WTC11 (cell line): ENCODE measurements at regions not wholly inside any gene's neighbourhood (a gene's known extent, or its start where the extent isn't known, plus 50 kb on each side); places are given as distances from the start of the nearest gene placed in this dataset.

Source experiments
- ATAC-seq: fragments of 200-7000 bp; cut with Tn5 transposase; 2 replicates; pipeline ENCODE4 v1.10.0; 2021; ENCODE audit warnings: mild to moderate bottlenecking, moderate library complexity
- CTCF ChIA-PET: fragments of 300-600 bp; sonication (Branson Sonifier 250); formaldehyde crosslinking; loops from one replicate; lab custom pipeline; 2021; ENCODE audit warnings: antibody characterized with exemption; lab: Charles Lee
- POLR2A ChIA-PET: fragments of 350-600 bp; sonication (Branson Sonifier 250); formaldehyde crosslinking; loops from one replicate; lab custom pipeline; 2021; ENCODE audit warnings: antibody characterized with exemption; lab: Charles Lee
- DNase-seq: peaks from one replicate; pipeline ENCODE4 v3.0.0; 2021; ENCODE audit warnings: low spot score
- H3K27ac Mint-ChIP-seq: 2 replicates; pipeline ENCODE4 v1.8.0; 2021; ENCODE audit warnings: mixed read lengths
- H3K27me3 Mint-ChIP-seq: 2 replicates; pipeline ENCODE4 v1.8.0; 2021; ENCODE audit warnings: low read depth, mild to moderate bottlenecking, moderate library complexity, mixed read lengths
- H3K36me3 Mint-ChIP-seq: 2 replicates; pipeline ENCODE4 v1.8.0; 2021; ENCODE audit warnings: mixed read lengths
- H3K4me1 Mint-ChIP-seq: 2 replicates; pipeline ENCODE4 v1.8.0; 2022; ENCODE audit warnings: mixed read lengths
- H3K4me3 Mint-ChIP-seq: 2 replicates; pipeline ENCODE4 v1.8.0; 2021; ENCODE audit warnings: mild to moderate bottlenecking, moderate library complexity, mixed read lengths
- H3K9me3 Mint-ChIP-seq: 2 replicates; pipeline ENCODE4 v1.8.0; 2021; ENCODE audit warnings: mixed read lengths
- AFF4 ChIP-seq: sonication (generic); formaldehyde crosslinking; IDR thresholded peaks from 2 replicates; pipeline ENCODE4 v1.8.1; 2023; ENCODE audit warnings: mild to moderate bottlenecking, missing genetic modification reagents, borderline replicate concordance
- FOXJ3 ChIP-seq: sonication (generic); formaldehyde crosslinking; IDR thresholded peaks from 2 replicates; pipeline ENCODE4 v1.9.0; 2021; ENCODE audit warnings: missing genetic modification reagents, mild to moderate bottlenecking, borderline replicate concordance
- FOXK1 ChIP-seq: sonication (generic); formaldehyde crosslinking; IDR thresholded peaks from 2 replicates; pipeline ENCODE4 v1.8.0; 2022; ENCODE audit warnings: mild to moderate bottlenecking, moderate library complexity, missing genetic modification reagents
- FOXP1 ChIP-seq: sonication (generic); formaldehyde crosslinking; IDR thresholded peaks from 2 replicates; pipeline ENCODE4 v1.8.0; 2022; ENCODE audit warnings: missing genetic modification reagents, mild to moderate bottlenecking, moderate library complexity, borderline replicate concordance
- MYBL2 ChIP-seq: sonication (generic); formaldehyde crosslinking; IDR thresholded peaks from 2 replicates; pipeline ENCODE4 v1.8.1; 2023; ENCODE audit warnings: mild to moderate bottlenecking, moderate library complexity, missing genetic modification reagents
- NR2C2 ChIP-seq: sonication (generic); formaldehyde crosslinking; IDR thresholded peaks from 2 replicates; pipeline ENCODE4 v1.8.0; 2022; ENCODE audit warnings: mild to moderate bottlenecking, missing genetic modification reagents
- SOX15 ChIP-seq: fragments of 250-450 bp; sonication (Bioruptor Pico); IDR thresholded peaks from 2 replicates; pipeline ENCODE4 v1.9.0; 2021; ENCODE audit warnings: mild to moderate bottlenecking
- TP53 ChIP-seq: sonication (generic); formaldehyde crosslinking; IDR thresholded peaks from 2 replicates; pipeline ENCODE4 v1.8.1; 2023; ENCODE audit warnings: mild to moderate bottlenecking, missing genetic modification reagents
- ZBTB21 ChIP-seq: sonication (generic); formaldehyde crosslinking; IDR thresholded peaks from 2 replicates; pipeline ENCODE4 v1.8.1; 2023; ENCODE audit warnings: mild to moderate bottlenecking, missing genetic modification reagents, borderline replicate concordance
- ZNF396 ChIP-seq: fragments of 250-450 bp; sonication (Bioruptor Pico); IDR thresholded peaks from 2 replicates; pipeline ENCODE4 v1.8.0; 2021; ENCODE audit warnings: mild to moderate bottlenecking, moderate library complexity, borderline replicate concordance
- ZNF425 ChIP-seq: fragments of 250-450 bp; sonication (Bioruptor Pico); conservative IDR thresholded peaks from 2 replicates; pipeline ENCODE4 v1.9.0; 2021; ENCODE audit warnings: mild to moderate bottlenecking
- ZNF671 ChIP-seq: fragments of 250-450 bp; sonication (Bioruptor Pico); IDR thresholded peaks from 2 replicates; pipeline ENCODE4 v1.8.0; 2021; ENCODE audit warnings: mild to moderate bottlenecking
- TF ChIP-seq, protein P1 (sequence below): fragments of 250-450 bp; sonication (Bioruptor Pico); IDR thresholded peaks from 2 replicates; pipeline ENCODE4 v2.1.2; 2022; ENCODE audit warnings: mild to moderate bottlenecking, moderate library complexity
- TF ChIP-seq, protein P2 (sequence below): sonication (generic); formaldehyde crosslinking; IDR thresholded peaks from 2 replicates; pipeline ENCODE4 v1.8.0; 2022; ENCODE audit warnings: mild to moderate bottlenecking, missing genetic modification reagents
- TF ChIP-seq, protein P3 (sequence below): sonication (generic); formaldehyde crosslinking; IDR thresholded peaks from 2 replicates; pipeline ENCODE4 v1.8.1; 2023; ENCODE audit warnings: mild to moderate bottlenecking, moderate library complexity, missing genetic modification reagents
- TF ChIP-seq, protein P4 (sequence below): sonication (generic); formaldehyde crosslinking; conservative IDR thresholded peaks from 2 replicates; pipeline ENCODE4 v1.8.1; 2022; ENCODE audit warnings: mild to moderate bottlenecking, missing genetic modification reagents
- TF ChIP-seq, protein P5 (sequence below): sonication (generic); formaldehyde crosslinking; IDR thresholded peaks from 2 replicates; pipeline ENCODE4 v1.8.1; 2022; ENCODE audit warnings: missing genetic modification reagents, borderline replicate concordance

DNA sequence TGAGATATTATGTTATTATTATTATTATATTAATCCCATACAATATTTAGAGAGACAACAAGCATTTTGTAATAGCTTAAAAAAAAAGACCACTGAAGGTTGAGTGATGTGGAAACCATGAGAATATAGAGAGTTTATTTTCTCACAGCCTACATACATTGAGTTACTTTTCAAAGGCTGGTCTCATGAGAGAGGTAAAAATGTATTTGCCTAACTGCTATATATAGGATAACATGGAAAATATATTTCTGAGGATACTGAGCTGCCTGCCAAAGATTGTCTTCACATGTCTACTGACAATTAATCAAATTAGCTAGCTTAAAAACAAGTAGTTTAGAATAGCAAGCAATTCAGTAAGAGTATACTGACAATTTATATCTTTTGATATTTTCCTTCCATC, 192.2 kb upstream of the NRIP1 start:
- Mint-ChIP-seq H3K27ac (no peak overlapping the region), H3K4me3 (no peak overlapping the region), H3K27me3 (peaks cover 3% of the 10 kb centered on the region; the same call in 1 of the 2 replicates), H3K4me1 (no peaks in the 10 kb centered on the region), H3K36me3 (no peaks in the 10 kb centered on the region), H3K9me3 (peaks cover 3% of the 10 kb centered on the region; the same call in 1 of the 2 replicates)
- TF ChIP-seq, protein P1, sequence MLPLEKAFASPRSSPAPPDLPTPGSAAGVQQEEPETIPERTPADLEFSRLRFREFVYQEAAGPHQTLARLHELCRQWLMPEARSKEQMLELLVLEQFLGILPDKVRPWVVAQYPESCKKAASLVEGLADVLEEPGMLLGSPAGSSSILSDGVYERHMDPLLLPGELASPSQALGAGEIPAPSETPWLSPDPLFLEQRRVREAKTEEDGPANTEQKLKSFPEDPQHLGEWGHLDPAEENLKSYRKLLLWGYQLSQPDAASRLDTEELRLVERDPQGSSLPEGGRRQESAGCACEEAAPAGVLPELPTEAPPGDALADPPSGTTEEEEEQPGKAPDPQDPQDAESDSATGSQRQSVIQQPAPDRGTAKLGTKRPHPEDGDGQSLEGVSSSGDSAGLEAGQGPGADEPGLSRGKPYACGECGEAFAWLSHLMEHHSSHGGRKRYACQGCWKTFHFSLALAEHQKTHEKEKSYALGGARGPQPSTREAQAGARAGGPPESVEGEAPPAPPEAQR (CRISPR knock-in tag): no peak
- TF ChIP-seq, protein P2, sequence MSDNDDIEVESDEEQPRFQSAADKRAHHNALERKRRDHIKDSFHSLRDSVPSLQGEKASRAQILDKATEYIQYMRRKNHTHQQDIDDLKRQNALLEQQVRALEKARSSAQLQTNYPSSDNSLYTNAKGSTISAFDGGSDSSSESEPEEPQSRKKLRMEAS: no peak
- no peak for TF ChIP-seq ZNF425 (CRISPR knock-in tag)
- no peak for TF ChIP-seq FOXK1 (CRISPR knock-in tag)
- TF ChIP-seq, protein P3, sequence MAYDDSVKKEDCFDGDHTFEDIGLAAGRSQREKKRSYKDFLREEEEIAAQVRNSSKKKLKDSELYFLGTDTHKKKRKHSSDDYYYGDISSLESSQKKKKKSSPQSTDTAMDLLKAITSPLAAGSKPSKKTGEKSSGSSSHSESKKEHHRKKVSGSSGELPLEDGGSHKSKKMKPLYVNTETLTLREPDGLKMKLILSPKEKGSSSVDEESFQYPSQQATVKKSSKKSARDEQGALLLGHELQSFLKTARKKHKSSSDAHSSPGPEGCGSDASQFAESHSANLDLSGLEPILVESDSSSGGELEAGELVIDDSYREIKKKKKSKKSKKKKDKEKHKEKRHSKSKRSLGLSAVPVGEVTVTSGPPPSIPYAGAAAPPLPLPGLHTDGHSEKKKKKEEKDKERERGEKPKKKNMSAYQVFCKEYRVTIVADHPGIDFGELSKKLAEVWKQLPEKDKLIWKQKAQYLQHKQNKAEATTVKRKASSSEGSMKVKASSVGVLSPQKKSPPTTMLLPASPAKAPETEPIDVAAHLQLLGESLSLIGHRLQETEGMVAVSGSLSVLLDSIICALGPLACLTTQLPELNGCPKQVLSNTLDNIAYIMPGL (CRISPR knock-in tag): no peak
- no peak for TF ChIP-seq ZNF671
- no peak for TF ChIP-seq MYBL2 (CRISPR knock-in tag)
- no peak for TF ChIP-seq SOX15
- no peak for TF ChIP-seq TP53 (CRISPR knock-in tag)
- TF ChIP-seq, protein P4, sequence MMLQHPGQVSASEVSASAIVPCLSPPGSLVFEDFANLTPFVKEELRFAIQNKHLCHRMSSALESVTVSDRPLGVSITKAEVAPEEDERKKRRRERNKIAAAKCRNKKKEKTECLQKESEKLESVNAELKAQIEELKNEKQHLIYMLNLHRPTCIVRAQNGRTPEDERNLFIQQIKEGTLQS (CRISPR knock-in tag): no peak
- no peak for TF ChIP-seq AFF4 (CRISPR knock-in tag)
- no peak for TF ChIP-seq FOXP1
- no peak for TF ChIP-seq NR2C2 (CRISPR knock-in tag)
- TF ChIP-seq FOXJ3: no peak
- DNase-seq (no peak), ATAC-seq (no peak)
- ChIA-PET CTCF (interaction anchor here (0.7 kb wide), 1 partner anchor 189 kb away, joined by 3 read pairs; no protein-coding TSS in a partner anchor), POLR2A (no interaction called here)

DNA sequence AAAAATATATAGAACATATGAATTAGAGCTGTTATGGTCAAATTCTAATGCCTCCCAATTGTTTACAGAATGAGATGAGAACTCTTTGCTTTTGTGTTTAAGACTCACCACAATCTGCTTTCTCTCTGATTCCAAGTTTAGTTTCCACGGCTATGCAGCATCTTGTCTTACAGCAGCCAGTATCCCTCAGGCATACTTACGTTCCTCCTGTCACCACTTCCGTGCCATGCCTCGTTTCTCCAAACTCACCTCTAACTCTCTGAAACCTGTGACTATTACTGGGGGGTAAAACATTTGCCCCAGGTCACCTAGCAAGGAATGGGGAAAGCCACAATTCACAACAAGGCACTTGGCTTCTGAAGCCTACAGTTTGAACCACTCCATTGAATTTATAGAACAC, 192.8 kb upstream of the NRIP1 start:
- POLR2A ChIA-PET: no interaction called here
- Mint-ChIP-seq H3K27ac (no peak overlapping the region), H3K4me1 (no peaks in the 10 kb centered on the region), H3K27me3 (no peaks in the 10 kb centered on the region; the same call in 1 of the 2 replicates), H3K9me3 (peaks cover 3% of the 10 kb centered on the region; the same call in 1 of the 2 replicates), H3K36me3 (no peaks in the 10 kb centered on the region), H3K4me3 (no peak overlapping the region)
- no peak for TF ChIP-seq ZBTB21 (CRISPR knock-in tag)
- TF ChIP-seq ZNF396 (CRISPR knock-in tag): no peak
- TF ChIP-seq, protein P5, sequence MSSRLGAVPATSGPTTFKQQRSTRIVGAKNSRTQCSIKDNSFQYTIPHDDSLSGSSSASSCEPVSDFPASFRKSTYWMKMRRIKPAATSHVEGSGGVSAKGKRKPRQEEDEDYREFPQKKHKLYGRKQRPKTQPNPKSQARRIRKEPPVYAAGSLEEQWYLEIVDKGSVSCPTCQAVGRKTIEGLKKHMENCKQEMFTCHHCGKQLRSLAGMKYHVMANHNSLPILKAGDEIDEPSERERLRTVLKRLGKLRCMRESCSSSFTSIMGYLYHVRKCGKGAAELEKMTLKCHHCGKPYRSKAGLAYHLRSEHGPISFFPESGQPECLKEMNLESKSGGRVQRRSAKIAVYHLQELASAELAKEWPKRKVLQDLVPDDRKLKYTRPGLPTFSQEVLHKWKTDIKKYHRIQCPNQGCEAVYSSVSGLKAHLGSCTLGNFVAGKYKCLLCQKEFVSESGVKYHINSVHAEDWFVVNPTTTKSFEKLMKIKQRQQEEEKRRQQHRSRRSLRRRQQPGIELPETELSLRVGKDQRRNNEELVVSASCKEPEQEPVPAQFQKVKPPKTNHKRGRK (CRISPR knock-in tag): no peak
- TF ChIP-seq FOXJ3: no peak
- DNase-seq (no peak), ATAC-seq (no peak)
- CTCF ChIA-PET: no interaction called here
